Mucosa of gallbladder (tissue), 1 donor: ENCODE measurements at regions not wholly inside any gene's neighbourhood (a gene's known extent, or its start where the extent isn't known, plus 50 kb on each side); places are given as distances from the start of the nearest gene placed in this dataset.

Source experiments
- DNase-seq: peaks from one replicate; pipeline ENCODE4 v3.0.0-alpha.2; 2020; ENCODE audit warnings: low spot score
- donor health status: DM: no; HTN: no; CAD: no.

GRCh38 chr6:104212977-104213668, 646.6 kb downstream of the HACE1 start:
- DNase-seq = no peak

GRCh38 chr6:104207635-104208034, 652.1 kb downstream of the HACE1 start:
- no peak for DNase-seq

DNA sequence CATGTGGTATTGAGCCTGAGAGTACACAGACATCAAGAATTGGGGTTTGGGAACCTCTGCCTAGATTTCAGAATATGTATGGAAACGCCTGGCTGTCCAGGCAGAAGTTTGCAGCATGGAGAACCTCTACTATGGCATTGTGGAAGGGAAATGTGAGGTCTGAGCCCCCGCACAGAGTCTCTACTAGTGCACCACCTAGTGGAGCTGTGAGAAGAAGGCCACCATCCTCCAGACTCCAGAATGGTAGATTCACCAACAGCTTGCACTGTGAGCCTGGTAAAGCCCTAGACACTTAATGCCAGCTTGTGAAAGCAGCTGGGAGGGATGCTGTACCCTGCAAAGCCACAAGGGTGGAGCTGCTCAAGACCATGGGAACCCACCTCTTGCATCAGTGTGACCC, 658.2 kb downstream of the HACE1 start:
- DNase-seq = no peak

DNA sequence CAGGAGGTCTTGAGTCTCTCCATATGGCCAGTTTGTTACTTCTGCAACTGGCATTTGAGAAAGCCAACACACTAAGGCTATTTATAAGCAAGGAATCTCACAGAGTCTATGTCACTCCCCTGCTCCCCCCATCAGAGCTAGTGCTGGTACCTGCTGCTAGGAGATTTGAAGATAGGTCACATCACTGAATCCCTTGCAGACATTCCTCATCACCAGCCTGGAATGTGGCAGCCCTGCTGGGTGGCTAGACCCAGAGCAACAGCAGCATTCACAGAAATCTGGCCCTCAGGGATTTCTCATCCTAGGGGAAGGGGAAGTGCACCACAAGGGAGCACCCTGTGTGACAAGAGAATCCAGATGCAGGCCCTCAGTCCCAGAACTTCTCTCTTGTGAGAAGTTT, 672.1 kb downstream of the HACE1 start:
- DNase-seq = no peak

DNA sequence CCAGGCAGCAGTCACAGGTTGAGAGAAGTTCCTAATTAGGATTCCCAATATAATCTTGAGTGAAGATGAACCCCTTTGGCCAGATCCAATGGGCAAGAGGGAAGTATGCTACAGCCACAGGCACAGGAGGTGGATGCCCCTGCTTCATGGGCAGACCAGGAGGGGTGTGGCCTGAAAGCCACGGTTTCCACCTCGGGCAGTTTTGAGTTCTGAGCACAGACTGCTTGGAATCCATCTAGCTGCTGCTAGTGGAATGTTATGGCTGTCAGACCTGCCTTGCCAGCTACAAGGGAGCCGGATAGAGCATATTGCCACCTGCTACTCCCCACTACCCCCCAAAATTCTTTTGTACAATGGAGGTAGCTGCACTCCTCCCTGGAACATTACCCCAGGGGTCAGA, 672.9 kb downstream of the HACE1 start:
- DNase-seq = no peak

- no peak for DNase-seq
These were observed 675.8 kb downstream of the HACE1 start for GRCh38 chr6:104183816-104184435.

- DNase-seq = no peak
These were observed 676.9 kb downstream of the HACE1 start for GRCh38 chr6:104182811-104183210.

DNA sequence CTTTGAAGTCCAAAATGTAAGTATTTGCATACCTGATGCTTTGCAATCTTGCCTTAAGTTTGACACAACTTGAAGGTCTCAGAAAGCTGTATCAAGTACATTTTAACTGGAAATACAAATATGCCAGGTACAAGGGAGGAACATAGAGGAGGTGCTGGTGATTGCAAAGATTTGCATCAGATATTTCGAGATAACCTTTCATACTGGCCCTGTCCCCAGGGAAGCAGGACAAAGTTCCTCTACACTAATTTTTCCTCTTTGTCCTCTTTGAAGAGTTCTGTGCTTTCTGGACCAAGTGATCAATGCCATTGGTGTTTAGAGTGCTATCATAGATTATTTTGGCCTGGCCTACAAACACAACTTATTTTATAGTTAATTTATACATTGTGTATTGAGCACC, 686.1 kb downstream of the HACE1 start:
- no peak for DNase-seq

GRCh38 chr6:104170401-104170800, 689.3 kb downstream of the HACE1 start:
- no peak for DNase-seq

- no peak for DNase-seq
These were observed 693.6 kb downstream of the HACE1 start for GRCh38 chr6:104166055-104166668.

- DNase-seq = no peak
These were observed 697.6 kb downstream of the HACE1 start for GRCh38 chr6:104162036-104162669.

DNA sequence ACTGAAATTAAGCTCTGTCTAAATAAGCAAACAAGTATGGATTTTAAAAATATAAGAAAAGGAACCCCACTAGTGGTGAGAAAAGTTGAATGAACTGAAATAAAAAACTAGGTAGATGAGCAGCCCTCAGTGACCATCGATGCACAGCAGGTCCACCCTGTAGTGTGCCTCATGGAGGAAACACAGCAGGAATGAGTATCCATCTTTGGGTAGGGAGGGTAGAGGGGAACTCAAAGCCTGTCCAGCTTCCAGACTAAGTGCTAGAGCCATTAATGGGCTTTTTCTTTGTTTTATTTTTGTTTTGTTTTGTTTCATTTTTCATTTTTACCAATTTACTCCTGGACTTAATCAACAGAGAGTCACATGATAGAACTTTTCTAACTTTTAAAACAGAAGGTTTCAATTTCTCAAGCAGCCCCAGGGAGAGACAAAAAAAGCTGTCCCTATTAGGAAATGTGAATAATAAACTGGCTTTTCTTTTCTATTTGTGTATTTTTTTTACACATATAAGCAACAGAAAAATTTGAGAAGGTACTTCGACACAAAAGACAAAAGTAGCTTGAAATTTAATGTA, 700.6 kb downstream of the HACE1 start:
- DNase-seq = no peak

DNA sequence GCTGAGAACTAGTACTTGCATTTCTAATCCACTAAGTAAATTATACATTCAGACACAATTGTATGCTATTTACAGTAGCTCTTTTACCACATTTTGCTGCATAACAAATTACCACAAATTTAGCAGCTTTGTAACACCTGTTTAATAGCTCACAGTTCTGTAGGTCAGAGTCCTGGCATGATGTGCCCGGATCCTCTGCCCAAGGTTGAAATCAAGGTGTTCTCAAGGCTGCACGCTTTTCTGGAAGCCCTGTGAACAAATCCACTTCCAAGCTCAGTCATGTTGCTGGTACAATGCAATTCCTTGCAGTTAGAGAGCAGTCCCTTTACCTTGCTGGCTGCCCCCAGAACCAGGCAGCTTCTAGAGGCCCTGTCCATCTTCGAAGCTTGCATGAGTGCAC, 716.0 kb downstream of the HACE1 start:
- no peak for DNase-seq

- no peak for DNase-seq
These were observed 724.8 kb downstream of the HACE1 start for GRCh38 chr6:104134876-104135275.

DNA sequence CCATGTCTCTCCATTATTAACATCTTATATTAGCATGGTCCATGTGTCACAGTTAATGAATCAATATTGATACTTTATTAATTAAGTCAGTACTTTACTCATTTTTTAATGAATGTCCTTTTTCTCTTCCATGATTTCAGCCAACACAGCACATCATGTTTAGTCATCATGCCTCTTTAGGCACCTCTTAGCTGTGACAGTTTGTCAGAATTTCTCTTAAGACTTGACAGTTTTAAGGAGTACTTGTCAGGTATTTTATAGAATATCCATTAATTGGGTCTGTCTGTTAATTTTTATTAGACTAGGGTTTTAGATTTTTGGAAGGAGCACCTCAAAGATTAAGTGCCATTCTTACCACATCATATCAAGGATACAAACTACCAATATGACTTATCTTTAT, 729.4 kb downstream of the HACE1 start:
- DNase-seq = no peak

GRCh38 chr6:104126315-104127005, 733.3 kb downstream of the HACE1 start:
- DNase-seq = no peak

DNA sequence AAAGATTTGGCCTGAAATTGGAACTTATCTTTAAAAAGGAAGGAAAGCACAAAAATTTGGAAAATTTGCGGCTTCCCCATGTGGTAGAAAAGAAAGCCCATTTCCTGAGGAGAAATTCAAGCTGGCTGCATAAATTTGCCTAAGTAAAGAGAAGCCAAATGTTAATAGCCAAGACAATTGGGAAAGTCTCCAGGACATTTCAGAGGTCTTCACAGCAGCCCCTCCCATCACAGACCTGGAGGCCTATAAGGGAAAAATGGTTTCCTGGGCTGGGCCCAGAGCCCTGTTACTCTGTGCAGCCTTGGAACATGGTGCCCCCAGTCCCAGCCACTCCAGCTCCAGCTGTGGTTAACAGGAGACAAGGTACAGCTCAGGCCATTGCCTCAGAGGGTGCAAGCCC, 736.5 kb downstream of the HACE1 start:
- DNase-seq = no peak

DNA sequence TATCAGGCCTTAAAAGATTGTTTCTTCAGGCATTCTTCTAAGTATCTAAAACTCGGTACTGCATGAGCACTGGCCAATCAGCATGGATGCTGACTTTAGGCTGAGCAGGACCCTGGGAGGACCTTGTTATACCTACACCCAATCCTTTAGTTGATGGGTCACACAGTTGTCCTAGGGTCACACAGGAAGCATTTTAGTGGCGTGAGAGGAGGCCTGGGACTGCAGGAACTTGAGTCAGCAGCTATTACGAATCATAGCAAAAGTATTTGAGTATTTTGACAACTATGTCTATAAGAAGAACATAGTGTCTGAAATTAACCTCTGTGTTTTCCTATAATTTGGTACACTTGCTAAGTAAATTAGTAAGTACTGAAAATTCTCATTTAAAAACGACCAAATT, 741.4 kb downstream of the HACE1 start:
- DNase-seq = no peak

GRCh38 chr6:104109806-104110205, 749.9 kb downstream of the HACE1 start:
- DNase-seq = no peak

DNA sequence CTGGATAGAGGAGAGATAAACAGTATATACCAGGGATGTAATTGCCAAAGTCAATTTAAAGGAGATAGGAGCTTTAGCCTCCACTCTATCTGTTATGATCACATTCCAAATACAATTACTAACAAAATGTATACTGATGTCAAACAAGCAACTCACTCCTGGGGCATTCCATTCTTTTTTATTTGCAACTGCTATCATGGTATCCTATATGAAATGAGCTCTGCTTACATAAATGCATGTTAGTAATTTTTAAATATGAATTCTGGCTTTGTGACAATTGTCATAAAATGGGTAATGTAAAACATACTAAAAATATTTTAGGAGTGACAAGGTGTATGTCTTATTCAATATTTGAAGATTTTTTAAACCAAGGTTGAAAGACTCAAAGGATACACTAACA, 751.1 kb downstream of the HACE1 start:
- DNase-seq = no peak

DNA sequence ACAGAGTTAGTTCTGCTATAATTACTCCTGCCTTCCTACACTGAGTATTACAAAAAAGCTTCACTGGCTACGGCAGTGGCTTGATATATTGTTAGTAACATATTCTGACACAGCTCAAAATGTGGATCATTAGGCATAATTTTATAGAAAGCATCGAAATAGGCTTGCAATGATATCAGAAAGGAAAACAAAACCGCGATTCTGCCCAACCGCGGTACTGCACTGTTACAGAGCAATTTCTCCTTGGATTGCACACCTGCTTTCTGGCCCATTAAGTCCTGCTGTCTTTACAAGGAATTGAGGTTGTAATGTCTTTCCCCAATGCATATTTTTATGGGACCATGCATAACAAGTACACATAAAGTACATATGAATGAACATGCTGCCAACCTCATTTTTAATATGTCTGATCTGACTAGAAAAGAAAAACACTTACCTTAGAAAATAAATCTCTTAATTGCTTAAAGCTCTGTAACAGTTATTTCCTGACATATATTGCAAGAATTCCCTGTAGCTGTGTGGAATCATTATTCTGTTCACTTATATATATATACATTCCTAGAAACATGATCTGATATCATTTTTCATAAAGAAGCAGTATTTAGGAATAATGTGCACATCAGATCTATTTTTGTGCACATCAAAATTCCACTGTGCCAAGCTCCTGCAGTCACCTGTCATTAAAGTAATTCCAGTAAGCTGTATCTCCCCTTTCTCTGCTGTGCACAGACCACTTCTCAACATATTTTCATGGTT, 763.9 kb downstream of the HACE1 start:
- DNase-seq = no peak
